ENCODE measurements at regions not wholly inside any gene's neighbourhood (a gene's known extent, or its start where the extent isn't known, plus 50 kb on each side); places are given as distances from the start of the nearest gene placed in this dataset.

GRCh38 chr11:79561496-79561895 is 120.7 kb upstream of the TENM4 start:
- no peak for FAIRE-seq
- no peak for DNase-seq (ENCODE audit: insufficient read length, low spot score)

- FAIRE-seq (no peak), DNase-seq (ENCODE audit: insufficient read length, low spot score) (no peak)
Measured at GRCh38 chr11:79550809-79551208, 110.0 kb upstream of the TENM4 start.

DNA sequence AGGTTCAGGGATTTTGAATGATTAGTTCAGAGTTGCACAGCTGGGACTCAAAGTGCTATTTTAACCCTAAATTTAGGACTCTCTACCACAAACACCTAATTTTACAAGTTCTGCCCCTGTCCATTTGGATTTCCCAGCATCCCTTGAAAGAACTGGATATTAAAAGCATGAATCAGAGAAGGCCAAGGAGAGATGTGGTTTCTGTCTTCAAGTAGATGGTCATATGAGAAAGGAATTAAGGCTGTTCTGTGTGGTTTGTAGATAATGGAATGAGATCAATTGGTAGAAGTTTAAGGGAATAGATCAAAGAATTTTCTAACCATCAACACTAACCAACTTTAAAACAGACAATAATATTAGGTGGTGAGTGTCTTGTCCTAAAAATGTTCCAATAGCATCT is 106.4 kb upstream of the TENM4 start:
- no peak for DNase-seq (ENCODE audit: insufficient read length, low spot score)
- FAIRE-seq, result no peak

DNA sequence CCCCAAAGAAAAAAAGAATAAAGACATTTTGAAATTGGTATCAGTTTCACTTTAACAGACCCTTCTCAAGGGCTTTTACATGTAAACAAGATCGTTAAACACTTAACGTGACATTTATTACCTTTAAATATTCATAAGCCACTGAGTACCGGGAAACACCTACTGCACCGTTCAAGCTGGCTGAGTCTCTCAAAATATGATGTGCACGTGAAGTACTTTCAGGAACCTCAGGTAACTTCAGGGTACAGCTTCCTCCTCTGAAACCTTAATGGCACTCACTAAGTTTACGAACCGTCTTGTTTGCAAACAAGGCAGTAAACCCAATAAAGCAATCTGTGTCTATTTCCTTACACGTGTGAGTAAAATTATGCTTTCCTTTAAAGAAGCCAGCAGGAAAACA is 105.5 kb upstream of the TENM4 start:
- FAIRE-seq (no peak), DNase-seq (ENCODE audit: insufficient read length, low spot score) (no peak)

DNA sequence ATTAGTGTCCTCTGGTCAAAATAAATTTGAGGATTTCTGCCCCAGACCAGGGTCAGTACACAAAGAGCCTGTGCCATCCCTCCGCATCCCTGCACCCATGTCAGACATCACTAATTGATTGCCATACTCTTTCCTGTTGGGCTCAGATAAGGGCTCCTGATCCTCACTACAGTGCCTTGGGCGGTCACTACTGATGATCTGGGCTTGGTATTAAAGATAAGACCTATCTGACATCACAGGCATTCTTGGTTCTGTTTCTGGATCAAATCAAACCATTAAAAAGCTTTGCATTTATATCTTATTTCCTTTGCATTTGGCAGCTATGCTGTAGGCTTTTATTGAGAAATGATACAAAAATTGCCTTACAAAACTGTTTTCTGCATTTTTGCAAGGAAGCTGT is 103.5 kb upstream of the TENM4 start:
- DNase-seq (ENCODE audit: insufficient read length, low spot score), result no peak
- FAIRE-seq, result no peak

DNA sequence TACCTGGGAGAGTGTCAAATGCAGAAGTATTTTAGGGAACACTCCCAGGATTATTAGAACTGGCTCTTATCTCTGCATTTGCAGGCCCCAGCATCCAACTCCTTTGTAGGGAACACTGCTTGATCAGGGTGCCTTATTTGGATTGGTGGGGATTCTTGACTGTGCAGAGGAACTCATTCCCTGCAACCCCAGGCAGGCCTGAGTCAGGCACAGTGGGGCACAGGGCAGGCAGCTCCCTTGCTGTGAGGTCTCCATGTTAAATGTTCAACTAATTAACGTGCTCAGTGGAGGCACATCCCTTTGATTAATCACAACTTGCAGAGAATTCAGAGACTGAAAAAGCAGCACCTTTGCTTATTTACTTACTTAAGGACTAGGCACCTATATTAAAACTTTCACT is 102.3 kb upstream of the TENM4 start:
- no peak for DNase-seq (ENCODE audit: insufficient read length, low spot score)
- FAIRE-seq, result no peak

DNA sequence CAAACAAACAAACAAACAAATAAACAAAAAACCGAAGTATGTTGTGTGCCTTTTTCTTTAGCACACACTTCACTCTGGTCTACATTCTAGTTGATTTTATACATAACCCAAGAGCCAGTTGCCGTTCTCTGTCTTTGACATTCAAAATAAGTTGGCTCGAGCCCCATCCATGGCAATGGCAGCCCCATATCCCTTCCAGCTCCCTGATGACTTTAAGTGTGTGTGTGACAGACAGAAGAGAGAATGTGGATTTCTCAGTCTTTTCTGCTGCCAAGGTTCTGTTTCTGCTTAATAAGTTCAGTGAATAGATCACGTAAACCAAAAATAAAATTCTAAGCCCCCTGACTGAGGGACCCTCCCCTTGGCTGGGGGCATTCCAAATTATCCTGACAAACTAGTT is 100.6 kb upstream of the TENM4 start:
- no peak for DNase-seq (ENCODE audit: insufficient read length, low spot score)

GRCh38 chr11:79538775-79539174 is 97.9 kb upstream of the TENM4 start:
- DNase-seq (ENCODE audit: insufficient read length, low spot score) (no peak), FAIRE-seq (no peak)

More for the DNA sequence above, 100.6 kb upstream of the TENM4 start:
- FAIRE-seq, result no peak

DNA sequence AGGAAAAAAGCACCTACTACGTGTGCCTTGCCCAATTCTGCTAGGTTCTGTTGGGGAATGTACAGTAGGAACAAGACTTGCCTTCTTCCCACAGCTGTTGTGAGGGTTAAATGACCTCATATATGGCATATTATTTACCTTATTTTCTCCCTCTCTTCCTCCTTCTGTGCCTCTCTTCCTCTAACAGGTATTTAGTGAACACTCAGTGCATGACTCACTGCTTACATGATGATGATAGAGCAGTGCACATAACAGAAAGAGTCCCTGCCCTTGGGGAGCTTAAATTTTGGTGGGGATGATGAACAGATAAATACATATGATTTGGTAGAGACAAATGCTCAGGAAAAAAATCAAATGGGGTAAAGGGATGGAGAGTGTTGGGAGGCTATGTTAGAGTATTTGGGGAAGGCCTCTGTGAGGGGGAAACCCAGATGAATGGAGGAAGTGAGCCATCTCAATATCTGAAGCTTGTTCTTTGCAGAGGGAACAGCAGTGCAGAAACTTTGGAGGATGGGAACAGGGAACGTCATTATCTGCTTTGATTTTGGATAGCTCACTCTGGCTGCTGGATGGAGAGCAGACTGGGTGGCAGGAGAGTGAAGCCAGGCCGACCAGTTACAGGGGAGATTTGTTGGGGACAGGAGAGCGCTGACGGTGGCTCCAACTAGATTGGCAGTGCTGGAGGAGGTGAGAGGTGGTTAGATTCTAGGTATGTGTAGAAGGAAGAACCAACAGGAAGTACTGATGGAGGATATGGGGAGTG is 95.5 kb upstream of the TENM4 start:
- no peak for FAIRE-seq
- DNase-seq (ENCODE audit: insufficient read length, low spot score), result no peak

DNA sequence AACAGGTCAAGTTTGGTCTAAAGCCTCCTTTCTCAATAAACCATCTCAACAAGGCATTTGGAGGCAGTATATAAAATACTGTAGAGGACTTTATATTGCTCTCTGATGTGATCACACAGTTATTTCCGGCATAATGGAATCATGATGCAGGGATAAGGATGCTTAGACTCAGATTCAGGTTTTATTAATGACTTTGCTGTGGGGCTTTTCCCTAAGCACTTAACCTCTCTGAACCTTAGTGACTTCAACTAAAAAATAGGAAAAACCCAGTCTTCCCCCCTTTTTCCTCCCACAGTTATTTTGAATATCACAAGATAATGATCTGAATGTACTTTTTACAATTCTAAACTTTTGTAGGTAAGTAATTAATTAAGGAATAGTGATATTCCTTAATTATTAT is 94.8 kb upstream of the TENM4 start:
- DNase-seq (ENCODE audit: insufficient read length, low spot score), result no peak

GRCh38 chr11:79525257-79525656 is 84.4 kb upstream of the TENM4 start:
- FAIRE-seq (no peak), DNase-seq (ENCODE audit: insufficient read length, low spot score) (no peak)

More for the DNA sequence above, 94.8 kb upstream of the TENM4 start:
- no peak for FAIRE-seq

GRCh38 chr11:79522626-79523025 is 81.8 kb upstream of the TENM4 start:
- FAIRE-seq (no peak), DNase-seq (ENCODE audit: insufficient read length, low spot score) (no peak)

- no peak for FAIRE-seq
Measured at GRCh38 chr11:79520086-79520485, 79.3 kb upstream of the TENM4 start.

DNA sequence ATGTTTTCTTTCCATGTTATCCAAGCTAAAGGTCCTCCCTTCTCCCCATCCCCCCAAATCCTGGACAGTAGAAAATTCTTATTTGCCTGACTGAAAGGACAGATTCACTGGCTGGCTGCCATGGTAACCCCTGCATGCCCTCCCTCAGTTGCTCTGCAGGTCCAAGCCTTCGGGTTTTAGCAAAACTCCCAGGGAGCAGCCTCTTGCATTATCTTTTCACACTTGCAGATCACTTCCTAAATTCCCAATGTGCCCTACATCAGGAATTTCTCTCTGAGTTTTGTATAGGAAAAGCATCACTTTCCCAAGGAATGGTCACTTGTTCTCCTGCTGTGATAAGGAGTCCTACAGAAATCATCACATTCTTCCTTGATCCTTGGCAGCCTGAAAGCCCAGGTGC is 75.0 kb upstream of the TENM4 start:
- FAIRE-seq, result no peak
- no peak for DNase-seq (ENCODE audit: insufficient read length, low spot score)

More at GRCh38 chr11:79520086-79520485, 79.3 kb upstream of the TENM4 start:
- no peak for DNase-seq (ENCODE audit: insufficient read length, low spot score)

- no peak for FAIRE-seq
- DNase-seq (ENCODE audit: insufficient read length, low spot score), result no peak
Measured at GRCh38 chr11:79514695-79515094, 73.9 kb upstream of the TENM4 start.

GRCh38 chr11:79514290-79514689 is 73.5 kb upstream of the TENM4 start:
- DNase-seq (ENCODE audit: insufficient read length, low spot score), result no peak
- no peak for FAIRE-seq

GRCh38 chr11:79512706-79513469 is 72.1 kb upstream of the TENM4 start:
- DNase-seq (ENCODE audit: insufficient read length, low spot score), result no peak
- FAIRE-seq, result no peak

DNA sequence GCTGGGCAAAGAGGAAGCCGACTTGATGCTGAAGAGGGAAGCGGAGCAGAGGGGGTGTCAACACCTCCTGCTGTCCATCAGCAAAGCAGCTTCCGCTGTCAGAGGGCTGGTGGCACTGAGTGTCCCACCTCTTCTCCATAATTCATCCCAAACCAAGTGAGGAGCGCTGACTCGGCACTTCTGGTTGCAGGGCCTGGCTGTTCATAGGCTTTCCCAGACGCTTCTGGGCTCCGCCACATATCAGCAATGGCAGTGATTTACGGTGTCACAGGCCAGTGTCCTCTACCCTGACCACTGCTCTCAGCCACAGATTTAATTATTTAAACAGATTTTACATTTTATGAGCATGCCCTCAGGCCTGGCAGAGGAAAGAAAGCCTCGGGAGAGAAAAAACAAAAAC is 70.1 kb upstream of the TENM4 start:
- DNase-seq (ENCODE audit: insufficient read length, low spot score) (no peak), FAIRE-seq (no peak)

- DNase-seq (ENCODE audit: insufficient read length, low spot score) (no peak), FAIRE-seq (no peak)
Measured at GRCh38 chr11:79508461-79508860, 67.6 kb upstream of the TENM4 start.

DNA sequence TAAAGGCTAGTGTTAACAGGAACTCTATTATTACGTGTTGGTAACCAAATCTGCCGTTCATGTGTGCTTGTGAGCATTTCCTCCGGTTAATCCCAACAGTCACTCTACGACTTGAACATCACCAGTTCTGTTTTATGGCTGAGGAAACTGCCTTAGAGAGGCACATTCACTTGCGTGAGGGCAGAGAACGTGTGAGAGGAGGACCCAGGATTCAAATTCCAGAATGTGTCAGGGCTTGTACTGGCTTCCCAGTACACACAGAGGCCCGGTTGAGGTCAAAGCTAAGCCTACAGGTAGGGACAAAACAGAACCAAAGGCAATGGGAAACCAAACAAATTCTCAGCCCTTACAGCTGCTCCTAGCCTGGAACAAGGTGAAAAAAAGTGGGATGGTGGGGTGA is 66.9 kb upstream of the TENM4 start:
- DNase-seq (ENCODE audit: insufficient read length, low spot score) (no peak), FAIRE-seq (no peak)

DNA sequence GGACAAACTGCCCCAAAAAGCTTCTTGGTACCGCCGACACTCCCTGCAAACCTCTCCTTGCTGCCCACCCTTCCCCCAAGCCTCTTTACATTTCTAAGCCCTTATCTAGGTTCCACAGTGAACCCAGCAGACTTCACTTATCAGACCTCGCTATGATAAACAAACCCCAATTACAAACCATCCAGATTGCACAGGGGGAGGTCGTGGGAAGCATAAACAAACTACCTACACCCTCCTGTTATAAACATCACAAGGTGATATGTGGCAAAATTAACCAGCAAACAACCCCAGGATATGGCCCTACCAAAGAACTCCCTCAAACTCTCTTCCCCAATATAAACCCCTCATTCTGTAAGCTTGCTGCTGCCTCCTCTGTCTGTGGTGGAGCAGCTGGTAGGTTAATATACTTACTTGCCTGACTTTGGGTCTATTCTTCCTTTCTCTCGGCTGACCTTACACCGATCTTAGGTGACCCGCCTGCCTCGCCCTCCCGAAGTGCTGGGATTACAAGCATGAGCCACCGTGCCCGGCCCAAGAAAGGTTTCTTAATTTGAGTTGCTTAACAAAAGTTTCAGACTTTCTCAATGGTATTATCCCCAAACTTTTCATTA is 66.0 kb upstream of the TENM4 start:
- FAIRE-seq (no peak), DNase-seq (ENCODE audit: insufficient read length, low spot score) (no peak)

DNA sequence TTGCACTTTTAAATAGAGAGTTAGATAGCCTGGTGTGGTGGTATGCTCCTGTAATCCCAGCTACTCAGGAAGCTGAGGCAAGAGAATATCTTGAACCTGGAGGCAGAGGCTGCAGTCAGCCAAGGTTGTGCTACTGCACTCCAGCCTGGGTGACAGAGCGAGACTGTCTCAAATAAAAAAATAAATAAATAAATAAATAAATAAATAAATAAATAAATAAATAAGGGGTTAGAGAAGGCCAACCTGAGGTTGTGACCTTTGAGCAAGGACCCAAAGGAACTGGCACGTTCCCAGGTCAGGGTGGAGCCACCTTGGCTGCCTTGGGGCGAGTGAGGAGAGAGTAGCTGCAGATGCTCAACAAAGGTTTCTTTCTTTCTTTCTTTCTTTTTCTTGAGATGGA is 65.3 kb upstream of the TENM4 start:
- FAIRE-seq (no peak), DNase-seq (ENCODE audit: insufficient read length, low spot score) (no peak)
